ENCODE measurements at regions not wholly inside any gene's neighbourhood (a gene's known extent, or its start where the extent isn't known, plus 50 kb on each side); places are given as distances from the start of the nearest gene placed in this dataset.
"Not testable (repeated sequence)": the region's sequence is repeated elsewhere in the genome, so short reads cannot be mapped to it uniquely, and the experiment has no call there.

GRCh38 chr7:94303695-94304094, 91.0 kb upstream of the COL1A2 start:
- H3K4me1 ChIP-seq (ENCODE audit: control insufficient read depth in 5 of 5, insufficient read depth in 5 of 5, low read length in 5 of 5), result peaks cover 4 to 26% (median 18%) of the 10 kb centered on the region in 5 donors
- H3K27me3 ChIP-seq (ENCODE audit: control insufficient read depth in 5 of 5, insufficient read depth in 4 of 5, low read length in 5 of 5), result peaks cover 0 to under 1% (median 0%) of the 10 kb centered on the region in 5 donors
- H3K9ac ChIP-seq (ENCODE audit: low read length in 5 of 5), result no peak overlapping the region
- H3K9me3 ChIP-seq (ENCODE audit: control insufficient read depth in 5 of 5, low read length in 5 of 5), result no peaks in the 10 kb centered on the region
- H3K4me3 ChIP-seq (ENCODE audit: low read depth in 1 of 5, low read length in 5 of 5), result no peak overlapping the region
- H3K27ac ChIP-seq (ENCODE audit: low read depth, low read length), result peak overlapping the region; percentile 2
- H3K36me3 ChIP-seq (ENCODE audit: control insufficient read depth in 5 of 5, insufficient read depth in 5 of 5, low read length in 5 of 5), result no peaks in the 10 kb centered on the region

DNA sequence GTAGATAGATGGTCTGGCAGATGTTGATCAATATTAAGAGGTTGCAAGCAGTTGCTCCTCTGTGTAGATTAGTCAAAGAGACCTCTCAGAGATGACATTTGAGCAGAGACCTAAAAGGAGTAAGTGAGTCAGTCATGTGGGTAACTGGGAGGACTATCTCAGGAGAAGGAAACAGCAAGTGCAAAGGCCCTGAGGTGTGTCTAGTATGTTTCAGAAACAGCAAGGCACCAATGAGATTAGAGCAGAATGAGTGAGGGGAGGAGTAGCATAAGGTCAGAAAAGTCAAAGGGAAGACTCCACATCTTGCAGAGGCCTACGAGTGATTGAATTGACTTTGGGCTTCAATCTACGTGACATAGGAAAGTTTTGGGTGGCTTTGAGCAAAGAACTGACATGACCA, 89.8 kb upstream of the COL1A2 start:
- peaks cover 4 to 26% (median 18%) of the 10 kb centered on the region in 5 donors for H3K4me1 ChIP-seq (ENCODE audit: control insufficient read depth in 5 of 5, insufficient read depth in 5 of 5, low read length in 5 of 5)
- H3K27ac ChIP-seq (ENCODE audit: low read depth, low read length), result peak overlapping the region; percentile 2
- no peak overlapping the region for H3K9ac ChIP-seq (ENCODE audit: low read length in 5 of 5)
- no peak overlapping the region for H3K4me3 ChIP-seq (ENCODE audit: low read depth in 1 of 5, low read length in 5 of 5)
- no peaks in the 10 kb centered on the region for H3K27me3 ChIP-seq (ENCODE audit: control insufficient read depth in 5 of 5, insufficient read depth in 4 of 5, low read length in 5 of 5)
- no peaks in the 10 kb centered on the region for H3K36me3 ChIP-seq (ENCODE audit: control insufficient read depth in 5 of 5, insufficient read depth in 5 of 5, low read length in 5 of 5)
- H3K9me3 ChIP-seq (ENCODE audit: control insufficient read depth in 5 of 5, low read length in 5 of 5), result no peaks in the 10 kb centered on the region

- no peaks in the 10 kb centered on the region for H3K36me3 ChIP-seq (ENCODE audit: control insufficient read depth in 5 of 5, insufficient read depth in 5 of 5, low read length in 5 of 5)
- no peaks in the 10 kb centered on the region for H3K27me3 ChIP-seq (ENCODE audit: control insufficient read depth in 5 of 5, insufficient read depth in 4 of 5, low read length in 5 of 5)
- H3K27ac ChIP-seq (ENCODE audit: low read depth, low read length), result no peak overlapping the region
- H3K9me3 ChIP-seq (ENCODE audit: control insufficient read depth in 5 of 5, low read length in 5 of 5), result no peaks in the 10 kb centered on the region
- peaks cover 4 to 22% (median 12%) of the 10 kb centered on the region in 5 donors for H3K4me1 ChIP-seq (ENCODE audit: control insufficient read depth in 5 of 5, insufficient read depth in 5 of 5, low read length in 5 of 5)
- H3K9ac ChIP-seq (ENCODE audit: low read length in 5 of 5), result no peak overlapping the region
- no peak overlapping the region for H3K4me3 ChIP-seq (ENCODE audit: low read depth in 1 of 5, low read length in 5 of 5)
These were observed 88.9 kb upstream of the COL1A2 start for GRCh38 chr7:94305836-94306235.

DNA sequence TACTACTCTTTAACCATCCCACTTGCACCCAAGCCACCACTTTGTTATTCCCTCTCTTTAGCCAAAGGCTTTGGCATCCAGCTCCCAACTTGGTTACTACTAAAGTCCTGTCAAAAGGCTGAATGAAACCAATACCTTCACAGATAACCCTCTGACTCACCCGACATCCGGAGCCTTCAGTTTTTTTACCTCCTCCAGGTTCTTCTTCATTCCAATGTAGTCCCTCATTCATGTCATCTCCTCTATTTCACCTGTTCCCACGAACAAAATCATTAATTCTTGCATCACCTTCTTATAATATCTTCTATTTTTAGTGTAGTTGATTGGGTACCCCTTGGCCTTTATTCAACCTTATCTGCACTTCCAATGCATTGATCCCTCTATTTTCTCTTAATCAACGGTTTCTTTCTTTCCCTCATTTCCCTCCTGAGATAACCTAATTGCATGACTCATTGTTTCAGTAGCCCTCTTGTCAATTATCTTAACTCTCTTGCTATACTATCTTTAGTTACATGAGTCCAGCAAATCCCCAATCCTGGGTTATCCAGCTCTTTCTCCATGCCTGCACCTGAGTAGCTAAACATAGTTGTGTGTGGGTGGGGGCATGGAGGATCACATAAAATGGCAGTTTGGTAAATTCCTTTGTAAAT, 87.2 kb upstream of the COL1A2 start:
- no peaks in the 10 kb centered on the region for H3K9me3 ChIP-seq (ENCODE audit: control insufficient read depth in 5 of 5, low read length in 5 of 5)
- no peak overlapping the region for H3K27ac ChIP-seq (ENCODE audit: low read depth, low read length)
- peaks cover 0 to 11% (median 0%) of the 10 kb centered on the region in 5 donors for H3K4me1 ChIP-seq (ENCODE audit: control insufficient read depth in 5 of 5, insufficient read depth in 5 of 5, low read length in 5 of 5)
- H3K36me3 ChIP-seq (ENCODE audit: control insufficient read depth in 5 of 5, insufficient read depth in 5 of 5, low read length in 5 of 5), result no peaks in the 10 kb centered on the region
- no peaks in the 10 kb centered on the region for H3K27me3 ChIP-seq (ENCODE audit: control insufficient read depth in 5 of 5, insufficient read depth in 4 of 5, low read length in 5 of 5)
- H3K4me3 ChIP-seq (ENCODE audit: low read depth in 1 of 5, low read length in 5 of 5), result no peak overlapping the region
- no peak overlapping the region for H3K9ac ChIP-seq (ENCODE audit: low read length in 5 of 5)

GRCh38 chr7:94311515-94311914, 83.2 kb upstream of the COL1A2 start:
- Histone ChIP-seq H3K9ac (ENCODE audit: low read length in 5 of 5) (no peak overlapping the region), H3K4me3 (ENCODE audit: low read depth in 1 of 5, low read length in 5 of 5) (no peak overlapping the region), H3K27ac (ENCODE audit: low read depth, low read length) (no peak overlapping the region), H3K36me3 (ENCODE audit: control insufficient read depth in 5 of 5, insufficient read depth in 5 of 5, low read length in 5 of 5) (no peaks in the 10 kb centered on the region), H3K27me3 (ENCODE audit: control insufficient read depth in 5 of 5, insufficient read depth in 4 of 5, low read length in 5 of 5) (no peaks in the 10 kb centered on the region), H3K4me1 (ENCODE audit: control insufficient read depth in 5 of 5, insufficient read depth in 5 of 5, low read length in 5 of 5) (no peaks in the 10 kb centered on the region), H3K9me3 (ENCODE audit: control insufficient read depth in 5 of 5, low read length in 5 of 5) (no peaks in the 10 kb centered on the region)

DNA sequence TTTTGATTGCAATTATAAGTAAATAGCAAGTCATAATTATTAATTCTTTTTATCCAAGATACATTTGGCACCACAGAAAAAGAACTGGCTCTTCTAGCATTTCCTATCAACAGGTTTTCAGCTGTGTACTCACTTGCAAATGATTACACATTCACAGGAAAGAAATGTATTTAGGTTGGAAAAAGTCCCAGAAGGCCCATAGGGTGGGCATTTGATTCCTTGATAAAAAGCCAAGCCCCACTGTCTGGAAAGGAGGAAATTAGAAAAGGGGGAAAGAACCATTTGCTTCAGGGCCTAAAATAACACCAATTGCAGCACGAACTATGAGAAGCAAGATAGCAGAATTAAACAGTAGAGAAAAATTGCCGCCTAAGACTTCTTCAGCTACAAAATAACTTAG, 80.8 kb upstream of the COL1A2 start:
- no peak overlapping the region for H3K4me3 ChIP-seq (ENCODE audit: low read depth in 1 of 5, low read length in 5 of 5)
- H3K9ac ChIP-seq (ENCODE audit: low read length in 5 of 5), result no peak overlapping the region
- H3K4me1 ChIP-seq (ENCODE audit: control insufficient read depth in 5 of 5, insufficient read depth in 5 of 5, low read length in 5 of 5), result no peaks in the 10 kb centered on the region
- H3K36me3 ChIP-seq (ENCODE audit: control insufficient read depth in 5 of 5, insufficient read depth in 5 of 5, low read length in 5 of 5), result no peaks in the 10 kb centered on the region
- H3K27ac ChIP-seq (ENCODE audit: low read depth, low read length), result no peak overlapping the region
- no peaks in the 10 kb centered on the region for H3K9me3 ChIP-seq (ENCODE audit: control insufficient read depth in 5 of 5, low read length in 5 of 5)
- H3K27me3 ChIP-seq (ENCODE audit: control insufficient read depth in 5 of 5, insufficient read depth in 4 of 5, low read length in 5 of 5), result no peaks in the 10 kb centered on the region

DNA sequence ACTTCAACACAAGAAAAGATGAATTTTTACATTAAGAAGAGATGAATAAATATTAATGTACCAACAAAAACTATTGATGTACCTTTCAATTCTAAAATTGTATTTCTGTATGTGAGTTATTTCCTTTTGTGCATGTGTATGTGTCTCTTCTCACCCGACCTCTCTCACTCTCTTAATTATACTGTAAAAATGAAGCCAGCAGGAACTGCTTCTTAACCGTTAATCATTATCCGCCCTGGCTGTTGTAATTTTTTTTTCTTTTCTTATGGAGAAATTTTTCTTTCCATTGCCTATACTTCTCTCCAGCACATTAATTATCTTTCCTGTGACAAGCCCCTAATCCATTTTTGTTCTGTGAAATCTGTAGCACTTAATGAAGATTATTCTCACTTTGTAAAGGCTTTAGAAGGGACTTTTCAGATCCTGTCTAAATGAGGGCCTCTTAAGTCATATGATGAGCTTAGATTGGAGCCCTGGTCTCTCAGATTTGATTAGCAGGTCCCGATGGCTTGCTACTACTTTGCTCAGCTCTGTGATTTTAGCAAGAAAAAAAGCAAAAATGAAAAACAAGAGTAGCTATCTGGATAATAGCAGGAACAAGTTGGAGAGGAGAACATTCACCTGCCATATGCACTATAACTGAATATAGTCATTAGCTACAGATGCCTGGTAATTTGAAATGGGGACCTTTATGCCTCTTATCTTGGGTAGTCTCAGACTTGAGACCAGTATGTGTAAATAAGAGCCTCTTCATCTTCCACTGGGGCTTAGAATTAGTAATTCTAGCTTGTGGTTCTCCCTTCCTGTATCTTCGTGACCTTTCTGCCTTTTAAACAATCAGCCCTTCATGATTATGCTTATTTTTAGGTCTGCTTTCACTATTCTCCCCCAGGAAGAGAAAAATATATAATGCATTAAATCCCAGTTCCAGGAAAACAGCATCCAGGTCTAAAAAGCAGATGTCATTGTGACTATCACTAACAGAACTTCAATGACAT, 80.0 kb upstream of the COL1A2 start:
- no peak overlapping the region for H3K9ac ChIP-seq (ENCODE audit: low read length in 5 of 5)
- no peak overlapping the region for H3K27ac ChIP-seq (ENCODE audit: low read depth, low read length)
- H3K4me1 ChIP-seq (ENCODE audit: control insufficient read depth in 5 of 5, insufficient read depth in 5 of 5, low read length in 5 of 5), result no peaks in the 10 kb centered on the region
- no peaks in the 10 kb centered on the region for H3K27me3 ChIP-seq (ENCODE audit: control insufficient read depth in 5 of 5, insufficient read depth in 4 of 5, low read length in 5 of 5)
- no peaks in the 10 kb centered on the region for H3K36me3 ChIP-seq (ENCODE audit: control insufficient read depth in 5 of 5, insufficient read depth in 5 of 5, low read length in 5 of 5)
- no peaks in the 10 kb centered on the region for H3K9me3 ChIP-seq (ENCODE audit: control insufficient read depth in 5 of 5, low read length in 5 of 5)
- no peak overlapping the region for H3K4me3 ChIP-seq (ENCODE audit: low read depth in 1 of 5, low read length in 5 of 5)

- not testable (repeated sequence) for H3K4me1 ChIP-seq (ENCODE audit: control insufficient read depth in 5 of 5, insufficient read depth in 5 of 5, low read length in 5 of 5); H3K9ac ChIP-seq (ENCODE audit: low read length in 5 of 5)
- H3K9me3 ChIP-seq (ENCODE audit: control insufficient read depth in 5 of 5, low read length in 5 of 5), result peaks cover 0 to 13% (median 6%) of the 10 kb centered on the region in 5 donors
These were observed 73.6 kb upstream of the COL1A2 start for GRCh38 chr7:94321138-94321537.

GRCh38 chr7:94323844-94324243, 70.9 kb upstream of the COL1A2 start:
- Histone ChIP-seq H3K4me1 (ENCODE audit: control insufficient read depth in 5 of 5, insufficient read depth in 5 of 5, low read length in 5 of 5) (peaks cover 0 to 4% (median 0%) of the 10 kb centered on the region in 5 donors), H3K9me3 (ENCODE audit: control insufficient read depth in 5 of 5, low read length in 5 of 5) (peaks cover 0 to 13% (median 6%) of the 10 kb centered on the region in 5 donors), H3K27ac (ENCODE audit: low read depth, low read length) (peak overlapping the region; percentile 33), H3K27me3 (ENCODE audit: control insufficient read depth in 5 of 5, insufficient read depth in 4 of 5, low read length in 5 of 5) (no peaks in the 10 kb centered on the region), H3K36me3 (ENCODE audit: control insufficient read depth in 5 of 5, insufficient read depth in 5 of 5, low read length in 5 of 5) (no peaks in the 10 kb centered on the region), H3K9ac (ENCODE audit: low read length in 5 of 5) (no peak overlapping the region), H3K4me3 (ENCODE audit: low read depth in 1 of 5, low read length in 5 of 5) (no peak overlapping the region)

More at GRCh38 chr7:94321138-94321537, 73.6 kb upstream of the COL1A2 start:
- H3K27ac ChIP-seq (ENCODE audit: low read depth, low read length); H3K27me3 ChIP-seq (ENCODE audit: control insufficient read depth in 5 of 5, insufficient read depth in 4 of 5, low read length in 5 of 5); H3K4me3 ChIP-seq (ENCODE audit: low read depth in 1 of 5, low read length in 5 of 5); H3K36me3 ChIP-seq (ENCODE audit: control insufficient read depth in 5 of 5, insufficient read depth in 5 of 5, low read length in 5 of 5): not testable (repeated sequence)

All from subcutaneous abdominal adipose tissue (tissue), 5 donors.